Effector memory CD4-positive, alpha-beta T cell (primary cell): ENCODE measurements at regions not wholly inside any gene's neighbourhood (a gene's known extent, or its start where the extent isn't known, plus 50 kb on each side); places are given as distances from the start of the nearest gene placed in this dataset.
"Not testable (repeated sequence)": the region's sequence is repeated elsewhere in the genome, so short reads cannot be mapped to it uniquely, and the experiment has no call there.

Experiments
- DNase-seq, 3 donors: peaks; one replicate each; pipeline ENCODE4 v3.0.0-alpha.2; 2020
- H3K27ac ChIP-seq: 2 replicates; pipeline ENCODE4 v1.7.0; 2013; ENCODE audit warnings: mild to moderate bottlenecking, low read length, moderate library complexity; ENCODE audit not compliant: insufficient read depth, poor library complexity, severe bottlenecking
- H3K27me3 ChIP-seq: replicated peaks from 2 replicates; pipeline ENCODE4 v1.7.0; 2013; ENCODE audit warnings: mild to moderate bottlenecking, low read length; ENCODE audit not compliant: insufficient read depth, control insufficient read depth, poor library complexity, severe bottlenecking
- H3K36me3 ChIP-seq: 2 replicates; pipeline ENCODE4 v1.7.0; 2013; ENCODE audit warnings: mild to moderate bottlenecking, low read length, moderate library complexity; ENCODE audit not compliant: control insufficient read depth, insufficient read depth
- H3K4me1 ChIP-seq: 2 replicates; pipeline ENCODE4 v1.7.0; 2013; ENCODE audit warnings: low read length, mild to moderate bottlenecking; ENCODE audit not compliant: control insufficient read depth, insufficient read depth, poor library complexity, severe bottlenecking
- H3K4me3 ChIP-seq: 2 replicates; pipeline ENCODE4 v1.7.0; 2013; ENCODE audit warnings: low read length, low read depth, mild to moderate bottlenecking; ENCODE audit not compliant: insufficient read depth, poor library complexity, severe bottlenecking
- H3K9me3 ChIP-seq: 2 replicates; pipeline ENCODE4 v1.7.0; 2013; ENCODE audit warnings: mild to moderate bottlenecking, low read length, moderate library complexity; ENCODE audit not compliant: control insufficient read depth

GRCh38 chr6:113011801-113012200 lies 664.7 kb downstream of the RFPL4B start:
- DNase-seq, result no peak
- no peaks in the 10 kb centered on the region for H3K9me3 ChIP-seq
- no peaks in the 10 kb centered on the region for H3K36me3 ChIP-seq
- no peaks in the 10 kb centered on the region for H3K4me1 ChIP-seq
- H3K27me3 ChIP-seq, result no peaks in the 10 kb centered on the region
- H3K4me3 ChIP-seq, result no peak overlapping the region
- H3K27ac ChIP-seq, result no peak overlapping the region

GRCh38 chr6:113015249-113015648 lies 668.1 kb downstream of the RFPL4B start:
- no peaks in the 10 kb centered on the region for H3K9me3 ChIP-seq
- no peaks in the 10 kb centered on the region for H3K4me1 ChIP-seq
- H3K4me3 ChIP-seq, result no peak overlapping the region
- H3K27me3 ChIP-seq, result no peaks in the 10 kb centered on the region
- no peak for DNase-seq
- no peaks in the 10 kb centered on the region for H3K36me3 ChIP-seq
- H3K27ac ChIP-seq, result no peak overlapping the region

GRCh38 chr6:113017353-113017752 lies 670.2 kb downstream of the RFPL4B start:
- Histone ChIP-seq H3K36me3 (no peaks in the 10 kb centered on the region), H3K27ac (no peak overlapping the region), H3K9me3 (no peaks in the 10 kb centered on the region), H3K4me1 (no peaks in the 10 kb centered on the region), H3K4me3 (no peak overlapping the region), H3K27me3 (no peaks in the 10 kb centered on the region)
- no peak for DNase-seq

DNA sequence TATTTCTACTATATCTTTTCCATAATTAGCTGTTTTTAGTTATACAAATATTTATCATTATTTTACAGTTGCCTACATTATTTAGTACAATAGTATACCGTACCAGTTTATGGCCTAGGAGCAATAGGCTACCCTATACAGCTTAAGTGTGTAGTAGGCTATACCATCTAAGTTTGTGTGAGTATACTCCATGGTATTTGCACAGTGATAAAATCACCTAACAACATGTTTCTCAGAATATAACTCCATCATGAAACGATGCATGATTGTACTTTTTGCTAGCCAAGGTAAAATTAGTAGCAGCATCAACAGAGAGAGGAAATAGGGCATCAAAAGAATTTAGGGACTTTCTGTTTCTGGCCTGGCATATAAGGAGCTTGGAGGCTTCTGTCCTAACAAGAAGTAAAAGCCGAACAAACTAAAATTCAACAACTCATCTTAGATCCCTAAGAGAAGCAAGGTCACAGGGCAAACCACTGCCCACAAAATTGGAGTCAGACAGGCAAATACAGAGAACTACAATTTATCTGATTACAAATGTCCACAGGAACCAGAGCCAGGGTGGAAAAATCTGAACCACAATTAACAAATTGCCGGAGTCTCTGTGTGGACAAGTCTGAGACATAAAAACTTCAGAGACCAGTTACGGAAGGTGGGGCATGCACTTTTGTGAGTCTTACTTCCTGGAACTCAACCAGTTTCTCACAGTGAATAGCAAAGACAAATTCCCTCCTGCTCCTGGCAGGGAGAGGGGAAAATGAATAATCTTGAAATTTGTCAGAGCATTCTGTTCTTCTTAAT lies 671.4 kb downstream of the RFPL4B start:
- Histone ChIP-seq H3K4me1 (no peaks in the 10 kb centered on the region), H3K27me3 (no peaks in the 10 kb centered on the region), H3K9me3 (no peaks in the 10 kb centered on the region), H3K4me3 (no peak overlapping the region), H3K36me3 (no peaks in the 10 kb centered on the region), H3K27ac (no peak overlapping the region)
- DNase-seq, result no peak

DNA sequence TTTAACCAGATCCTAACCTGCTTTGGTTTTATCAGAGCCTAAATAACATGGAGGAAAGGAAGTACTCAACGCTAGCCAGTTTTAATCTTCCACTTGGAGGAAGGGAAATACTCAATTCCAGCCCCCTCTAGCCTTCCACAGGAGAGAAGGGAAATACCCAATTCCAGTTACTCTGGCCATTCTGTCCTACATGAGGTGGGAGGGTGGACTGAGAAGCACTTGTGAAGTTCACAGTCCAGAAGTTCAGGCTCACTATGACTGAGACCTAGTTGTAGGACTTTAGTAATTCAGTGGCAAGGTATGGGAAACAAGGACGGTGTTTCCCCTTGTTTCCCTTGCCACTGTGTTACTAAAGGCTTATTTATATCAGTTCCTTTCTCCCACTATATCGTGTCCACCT lies 672.0 kb downstream of the RFPL4B start:
- DNase-seq, result no peak

GRCh38 chr6:113027780-113028179 lies 680.6 kb downstream of the RFPL4B start:
- no peaks in the 10 kb centered on the region for H3K4me1 ChIP-seq
- H3K27me3 ChIP-seq, result no peaks in the 10 kb centered on the region
- no peak overlapping the region for H3K27ac ChIP-seq
- no peaks in the 10 kb centered on the region for H3K9me3 ChIP-seq
- H3K36me3 ChIP-seq, result no peaks in the 10 kb centered on the region
- no peak overlapping the region for H3K4me3 ChIP-seq
- DNase-seq, result no peak

More for the DNA sequence above, 672.0 kb downstream of the RFPL4B start:
- no peak overlapping the region for H3K27ac ChIP-seq
- H3K9me3 ChIP-seq, result no peaks in the 10 kb centered on the region
- H3K27me3 ChIP-seq, result no peaks in the 10 kb centered on the region
- H3K4me1 ChIP-seq, result no peaks in the 10 kb centered on the region
- H3K36me3 ChIP-seq, result no peaks in the 10 kb centered on the region
- H3K4me3 ChIP-seq, result no peak overlapping the region

GRCh38 chr6:113029161-113029560 lies 682.0 kb downstream of the RFPL4B start:
- not testable (repeated sequence) for H3K27ac ChIP-seq, H3K4me1 ChIP-seq, H3K4me3 ChIP-seq, DNase-seq, H3K27me3 ChIP-seq, H3K9me3 ChIP-seq, H3K36me3 ChIP-seq

- Histone ChIP-seq H3K27me3 (no peaks in the 10 kb centered on the region), H3K36me3 (no peaks in the 10 kb centered on the region), H3K9me3 (no peaks in the 10 kb centered on the region), H3K4me3 (no peak overlapping the region), H3K27ac (no peak overlapping the region), H3K4me1 (no peaks in the 10 kb centered on the region)
- no peak for DNase-seq
Observed at GRCh38 chr6:113031591-113032238, 684.6 kb downstream of the RFPL4B start.

DNA sequence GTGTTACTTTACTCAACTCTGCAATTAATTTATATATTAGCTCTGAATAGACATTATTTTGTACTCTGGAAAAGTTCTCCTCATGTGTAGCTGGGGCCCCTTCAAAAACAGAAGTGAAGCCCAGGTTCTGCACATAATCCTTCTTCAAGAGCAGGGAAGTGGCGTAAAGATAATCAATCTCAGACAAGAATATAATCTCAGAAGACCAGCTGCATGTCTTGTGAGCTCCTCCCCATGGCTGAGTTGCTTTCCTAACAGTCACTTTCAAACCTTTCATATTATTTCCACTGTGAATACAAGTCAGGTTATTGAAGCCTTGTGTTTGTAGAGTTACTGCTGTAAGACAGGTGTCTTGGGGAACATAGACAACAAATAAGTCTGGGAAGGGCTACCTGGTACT lies 691.9 kb downstream of the RFPL4B start:
- no peaks in the 10 kb centered on the region for H3K27me3 ChIP-seq
- H3K27ac ChIP-seq, result no peak overlapping the region
- no peak for DNase-seq
- no peaks in the 10 kb centered on the region for H3K36me3 ChIP-seq
- no peak overlapping the region for H3K4me3 ChIP-seq
- H3K4me1 ChIP-seq, result no peaks in the 10 kb centered on the region
- H3K9me3 ChIP-seq, result no peaks in the 10 kb centered on the region

DNA sequence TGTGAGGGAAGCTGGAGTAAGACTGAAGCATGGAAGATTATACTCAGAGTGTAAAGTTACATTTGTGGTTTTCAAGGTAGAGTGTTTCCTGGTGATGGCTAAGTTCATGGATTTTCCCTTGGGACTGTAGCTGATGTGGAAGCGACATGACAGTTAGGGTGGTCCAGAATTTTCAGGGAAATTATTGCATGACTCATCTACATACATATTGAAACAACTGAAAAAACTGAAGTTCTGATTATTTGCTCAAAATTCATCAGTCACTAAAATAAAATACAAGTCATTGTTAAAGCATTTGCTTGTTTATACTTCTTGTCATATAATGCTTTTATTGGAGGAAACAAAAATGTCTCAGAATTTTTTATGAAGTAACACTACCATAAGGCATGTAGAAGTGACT lies 700.0 kb downstream of the RFPL4B start:
- Histone ChIP-seq H3K9me3 (no peaks in the 10 kb centered on the region), H3K36me3 (no peaks in the 10 kb centered on the region), H3K4me1 (no peaks in the 10 kb centered on the region), H3K27ac (no peak overlapping the region), H3K27me3 (no peaks in the 10 kb centered on the region), H3K4me3 (no peak overlapping the region)
- DNase-seq, result no peak
